Peyer's patch (tissue), 4 donors: ENCODE measurements at regions not wholly inside any gene's neighbourhood (a gene's known extent, or its start where the extent isn't known, plus 50 kb on each side); places are given as distances from the start of the nearest gene placed in this dataset.

Experiments used
- CTCF ChIP-seq, 6 experiments: fragments of 450-650 bp in 4 of 6; fragments of 200-600 bp in 2 of 6; sonication (generic) in 1 of 6; IDR thresholded peaks; one replicate each; pipeline ENCODE4 v1.5.1; 2017 to 2019; ENCODE audit warnings: antibody characterized with exemption in 6 of 6, mild to moderate bottlenecking in 3 of 6, moderate library complexity in 1 of 6
- POLR2A ChIP-seq, 2 donors: fragments of 450-650 bp; IDR thresholded peaks; one replicate each; pipeline ENCODE4 v1.5.1; 2017; ENCODE audit warnings: antibody characterized with exemption in 2 of 2, mild to moderate bottlenecking in 2 of 2, moderate library complexity in 2 of 2

DNA sequence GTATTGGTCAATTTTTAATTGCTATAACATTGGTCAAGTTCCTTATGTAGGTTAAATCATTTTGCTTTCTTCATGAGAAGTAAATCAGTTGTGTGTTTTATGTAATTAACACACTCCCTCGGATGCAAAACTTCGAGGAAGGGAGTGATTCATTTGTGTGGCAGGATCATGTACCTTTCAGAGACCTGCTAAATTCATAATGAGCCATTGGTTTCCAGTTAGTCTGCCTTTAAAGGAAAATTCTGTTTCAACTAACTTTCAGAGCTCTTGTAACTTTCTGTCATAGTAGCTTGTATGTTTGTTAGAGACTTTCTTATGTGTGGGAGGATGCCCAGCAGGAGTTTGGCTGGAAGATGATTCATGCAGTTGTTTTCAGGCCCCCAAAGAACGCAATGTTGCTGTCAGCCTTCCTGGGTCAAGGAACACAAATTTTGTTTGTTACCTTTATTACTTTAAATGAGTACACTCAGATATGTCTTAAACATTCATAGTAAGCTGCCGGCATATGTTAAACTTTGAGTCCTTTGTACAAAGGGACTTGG lies 72.1 kb downstream of the GPR101 start:
- no peak for TF ChIP-seq CTCF (IDR thresholded peaks at IDR 0.05)
- no peak for TF ChIP-seq POLR2A (IDR thresholded peaks at IDR 0.05)
